RKO (cell line): ENCODE measurements at regions not wholly inside any gene's neighbourhood (a gene's known extent, or its start where the extent isn't known, plus 50 kb on each side); places are given as distances from the start of the nearest gene placed in this dataset.

Source experiments
- DNase-seq: peaks from one replicate; pipeline ENCODE4 v3.0.0-alpha.2; 2016; ENCODE audit warnings: low spot score

GRCh38 chr11:112785719-112786118, 175.5 kb upstream of the NCAM1 start:
- DNase-seq, result no peak

- no peak for DNase-seq
Measured at GRCh38 chr11:112786196-112786595, 175.0 kb upstream of the NCAM1 start.

- no peak for DNase-seq
Measured at GRCh38 chr11:112786886-112787530, 174.2 kb upstream of the NCAM1 start.

GRCh38 chr11:112789481-112789880, 171.7 kb upstream of the NCAM1 start:
- DNase-seq, result no peak

- no peak for DNase-seq
Measured at GRCh38 chr11:112790286-112790685, 170.9 kb upstream of the NCAM1 start.

GRCh38 chr11:112792070-112792469, 169.2 kb upstream of the NCAM1 start:
- DNase-seq, result no peak

GRCh38 chr11:112793416-112793815, 167.8 kb upstream of the NCAM1 start:
- DNase-seq, result no peak

- DNase-seq, result no peak
Measured at GRCh38 chr11:112794331-112794846, 166.8 kb upstream of the NCAM1 start.

- DNase-seq, result peak; percentile 51
Measured at GRCh38 chr11:112795142-112795815, 165.9 kb upstream of the NCAM1 start.

- no peak for DNase-seq
Measured at GRCh38 chr11:112795911-112796649, 165.1 kb upstream of the NCAM1 start.

- DNase-seq, result no peak
Measured at GRCh38 chr11:112797092-112797491, 164.1 kb upstream of the NCAM1 start.

GRCh38 chr11:112797648-112798293, 163.4 kb upstream of the NCAM1 start:
- no peak for DNase-seq

- no peak for DNase-seq
Measured at GRCh38 chr11:112801025-112801816, 160.0 kb upstream of the NCAM1 start.

GRCh38 chr11:112801817-112802088, 159.5 kb upstream of the NCAM1 start:
- no peak for DNase-seq

- no peak for DNase-seq
Measured at GRCh38 chr11:112805658-112806057, 155.6 kb upstream of the NCAM1 start.

GRCh38 chr11:112806256-112806655, 155.0 kb upstream of the NCAM1 start:
- DNase-seq, result no peak

- DNase-seq, result no peak
Measured at GRCh38 chr11:112806876-112807275, 154.3 kb upstream of the NCAM1 start.

GRCh38 chr11:112809429-112809828, 151.8 kb upstream of the NCAM1 start:
- DNase-seq, result no peak

- peak; percentile 3 for DNase-seq
Measured at GRCh38 chr11:112810951-112811350, 150.3 kb upstream of the NCAM1 start.

- no peak for DNase-seq
Measured at GRCh38 chr11:112811783-112812182, 149.4 kb upstream of the NCAM1 start.

- DNase-seq, result no peak
Measured at GRCh38 chr11:112812729-112813128, 148.5 kb upstream of the NCAM1 start.

- no peak for DNase-seq
Measured at GRCh38 chr11:112814168-112814567, 147.1 kb upstream of the NCAM1 start.
